HG02759 (cell line): ENCODE measurements at regions not wholly inside any gene's neighbourhood (a gene's known extent, or its start where the extent isn't known, plus 50 kb on each side); places are given as distances from the start of the nearest gene placed in this dataset.
"Not testable (repeated sequence)": the region's sequence is repeated elsewhere in the genome, so short reads cannot be mapped to it uniquely, and the experiment has no call there.

Experiments
- ATAC-seq: cut with Tn5 transposase; IDR thresholded peaks from one replicate; pipeline ENCODE4 v1.9.1; 2021; ENCODE audit warnings: mild to moderate bottlenecking, moderate library complexity; ENCODE audit not compliant: unreplicated experiment

- no peak for ATAC-seq
These were observed 1432.8 kb downstream of the CDH11 start for GRCh38 chr16:63689068-63689467.

GRCh38 chr16:63684149-63685101 lies 1437.4 kb downstream of the CDH11 start:
- ATAC-seq, result no peak

DNA sequence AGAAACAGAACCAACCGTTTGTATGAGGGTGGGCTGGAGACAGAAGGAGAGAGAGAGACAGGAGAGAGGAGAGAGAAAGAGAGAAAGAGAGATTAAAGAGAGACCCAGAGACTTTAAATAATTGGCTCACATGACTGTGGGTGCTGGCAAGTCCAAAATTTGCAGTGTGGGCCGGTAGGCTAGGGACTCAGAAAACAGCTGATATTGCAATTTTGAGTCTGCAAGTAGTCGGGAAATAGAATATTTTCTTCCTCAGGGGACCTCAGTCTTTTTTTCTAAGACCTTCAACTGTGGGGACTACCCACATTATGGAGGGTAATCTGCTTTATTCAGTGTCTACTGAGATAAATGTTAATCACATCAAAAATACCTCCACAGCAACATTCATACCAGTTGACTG lies 1439.0 kb downstream of the CDH11 start:
- ATAC-seq, result no peak

GRCh38 chr16:63672493-63672892 lies 1449.4 kb downstream of the CDH11 start:
- ATAC-seq, result no peak

- ATAC-seq, result no peak
These were observed 1458.7 kb downstream of the CDH11 start for GRCh38 chr16:63663155-63663554.

GRCh38 chr16:63655846-63656245 lies 1466.0 kb downstream of the CDH11 start:
- no peak for ATAC-seq

- ATAC-seq, result no peak
These were observed 1468.6 kb downstream of the CDH11 start for GRCh38 chr16:63653044-63653839.

DNA sequence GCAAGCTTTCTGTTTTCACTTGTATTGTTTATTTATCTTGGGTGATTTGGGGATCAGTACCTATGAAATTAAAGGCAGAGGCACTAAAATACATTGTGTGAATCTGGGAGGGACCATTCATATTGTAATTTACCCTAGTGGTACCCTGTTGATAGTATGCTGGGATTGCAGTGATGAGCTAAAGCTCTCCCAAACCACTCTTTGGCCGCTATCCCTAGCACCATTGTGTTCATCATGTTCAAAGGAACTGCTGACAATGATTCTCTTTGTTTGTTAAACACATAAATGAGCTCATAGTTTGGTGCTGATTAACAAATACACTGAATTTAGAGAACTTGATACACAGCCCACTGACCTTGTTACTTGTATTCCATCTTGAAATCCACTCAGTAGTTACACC lies 1469.8 kb downstream of the CDH11 start:
- ATAC-seq, result no peak

- ATAC-seq, result no peak
These were observed 1471.3 kb downstream of the CDH11 start for GRCh38 chr16:63650550-63650949.

GRCh38 chr16:63633706-63634445 lies 1488.0 kb downstream of the CDH11 start:
- not testable (repeated sequence) for ATAC-seq

- no peak for ATAC-seq
These were observed 1492.6 kb downstream of the CDH11 start for GRCh38 chr16:63629272-63629671.

DNA sequence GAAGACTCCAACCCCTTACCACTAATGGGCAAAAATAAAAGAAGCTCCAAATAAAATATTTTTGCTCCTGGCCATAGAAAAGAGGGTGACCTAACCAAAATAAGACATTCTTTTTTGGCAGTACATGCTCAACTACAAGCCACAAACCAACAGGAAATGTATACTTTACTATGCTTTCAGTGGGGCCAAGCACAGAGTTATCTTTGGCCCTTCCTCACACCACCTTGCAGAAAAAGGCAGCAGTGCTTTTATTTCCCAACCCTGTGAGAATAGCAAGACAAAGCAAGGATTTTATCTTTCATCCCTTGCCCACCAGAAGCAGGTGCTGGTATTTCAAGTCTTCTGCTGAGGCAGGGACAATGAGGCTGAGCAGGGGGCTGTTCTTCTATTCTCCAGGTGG lies 1493.1 kb downstream of the CDH11 start:
- no peak for ATAC-seq

- ATAC-seq, result no peak
These were observed 1496.7 kb downstream of the CDH11 start for GRCh38 chr16:63625126-63625525.

DNA sequence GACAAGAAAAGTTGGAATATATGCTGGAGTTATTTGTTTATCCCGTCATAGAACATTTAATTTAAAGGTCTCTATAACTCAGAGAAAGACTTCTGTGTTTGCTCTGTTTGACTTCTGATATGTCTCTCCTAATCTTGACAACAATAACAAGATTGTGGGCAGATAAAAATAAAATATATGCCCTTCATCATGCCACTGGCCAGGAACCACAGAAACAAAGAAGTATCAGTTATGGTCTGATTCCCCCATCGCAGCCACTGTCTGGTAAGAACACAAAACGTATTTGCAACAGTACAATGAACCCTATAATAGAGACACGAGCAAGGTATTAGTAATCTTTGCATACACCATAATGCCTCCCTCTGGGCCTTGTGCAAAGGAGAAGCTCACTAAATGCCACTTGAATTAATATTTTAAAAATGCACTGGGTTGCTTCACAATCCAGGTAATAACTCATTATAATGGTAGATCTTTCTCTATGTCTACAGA lies 1498.3 kb downstream of the CDH11 start:
- no peak for ATAC-seq

DNA sequence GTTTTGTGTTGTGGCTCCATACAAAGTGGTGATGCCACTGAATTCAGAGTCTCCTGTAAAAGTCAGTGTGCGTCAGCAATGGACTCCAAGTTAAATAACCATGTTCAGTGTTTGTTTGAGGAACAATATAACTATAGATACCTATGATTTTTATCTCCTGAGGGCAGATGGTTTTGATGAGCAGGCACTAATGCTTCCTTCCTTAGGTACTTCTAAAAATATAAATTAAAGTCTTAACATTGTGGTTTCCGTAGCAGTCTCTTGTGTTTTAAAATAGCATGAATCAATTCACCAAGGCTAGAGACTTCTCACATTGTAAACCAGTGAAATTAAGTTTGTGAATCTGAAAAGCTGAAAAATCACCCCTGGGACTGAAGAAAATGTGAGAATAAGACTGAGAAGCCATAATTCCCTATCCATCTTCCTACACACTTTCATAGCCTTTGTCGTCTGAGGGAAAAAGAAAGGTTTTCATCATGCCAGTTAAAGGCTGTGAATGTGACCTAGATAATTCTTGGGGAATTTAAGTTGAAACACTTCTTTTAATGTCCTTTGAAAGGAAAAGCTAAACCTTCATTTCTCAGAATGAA lies 1502.9 kb downstream of the CDH11 start:
- ATAC-seq, result no peak

DNA sequence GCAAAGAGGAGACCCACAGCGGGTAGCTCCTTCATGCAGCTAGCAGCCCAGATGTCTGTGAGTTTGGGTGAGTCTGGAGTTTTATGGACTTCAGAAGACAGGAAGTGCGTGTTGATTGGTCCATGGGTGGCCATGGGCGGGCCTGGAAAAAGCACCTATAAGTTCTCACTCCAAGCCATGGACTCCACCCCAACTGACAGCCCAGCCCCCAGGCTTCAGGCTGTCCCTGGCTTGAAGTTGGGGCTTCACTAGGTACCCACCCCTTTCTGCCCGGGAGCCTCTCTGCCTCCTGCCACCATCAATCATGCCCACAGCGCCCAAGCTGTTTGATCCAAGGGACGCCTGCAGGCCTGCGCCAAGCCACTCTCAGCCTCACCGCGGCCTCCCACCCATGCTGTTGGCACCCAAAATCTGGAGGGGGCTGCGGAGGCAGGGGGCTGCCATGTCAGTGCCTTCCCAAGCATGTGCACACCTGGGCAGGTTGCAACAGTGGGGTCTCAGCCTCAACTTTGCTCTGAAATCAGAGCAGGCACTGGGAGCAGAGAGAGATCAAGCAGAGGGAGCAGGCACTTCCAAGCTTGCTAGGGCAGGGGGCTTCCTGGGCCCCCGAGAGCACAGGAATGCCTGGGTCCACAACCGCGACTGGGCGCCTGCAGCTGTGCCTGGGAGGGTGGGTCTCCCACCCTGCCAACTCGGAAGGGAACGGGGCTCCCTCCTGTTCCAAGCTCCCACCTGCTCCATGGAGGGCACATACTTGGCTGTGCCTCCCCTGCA lies 1503.7 kb downstream of the CDH11 start:
- no peak for ATAC-seq

DNA sequence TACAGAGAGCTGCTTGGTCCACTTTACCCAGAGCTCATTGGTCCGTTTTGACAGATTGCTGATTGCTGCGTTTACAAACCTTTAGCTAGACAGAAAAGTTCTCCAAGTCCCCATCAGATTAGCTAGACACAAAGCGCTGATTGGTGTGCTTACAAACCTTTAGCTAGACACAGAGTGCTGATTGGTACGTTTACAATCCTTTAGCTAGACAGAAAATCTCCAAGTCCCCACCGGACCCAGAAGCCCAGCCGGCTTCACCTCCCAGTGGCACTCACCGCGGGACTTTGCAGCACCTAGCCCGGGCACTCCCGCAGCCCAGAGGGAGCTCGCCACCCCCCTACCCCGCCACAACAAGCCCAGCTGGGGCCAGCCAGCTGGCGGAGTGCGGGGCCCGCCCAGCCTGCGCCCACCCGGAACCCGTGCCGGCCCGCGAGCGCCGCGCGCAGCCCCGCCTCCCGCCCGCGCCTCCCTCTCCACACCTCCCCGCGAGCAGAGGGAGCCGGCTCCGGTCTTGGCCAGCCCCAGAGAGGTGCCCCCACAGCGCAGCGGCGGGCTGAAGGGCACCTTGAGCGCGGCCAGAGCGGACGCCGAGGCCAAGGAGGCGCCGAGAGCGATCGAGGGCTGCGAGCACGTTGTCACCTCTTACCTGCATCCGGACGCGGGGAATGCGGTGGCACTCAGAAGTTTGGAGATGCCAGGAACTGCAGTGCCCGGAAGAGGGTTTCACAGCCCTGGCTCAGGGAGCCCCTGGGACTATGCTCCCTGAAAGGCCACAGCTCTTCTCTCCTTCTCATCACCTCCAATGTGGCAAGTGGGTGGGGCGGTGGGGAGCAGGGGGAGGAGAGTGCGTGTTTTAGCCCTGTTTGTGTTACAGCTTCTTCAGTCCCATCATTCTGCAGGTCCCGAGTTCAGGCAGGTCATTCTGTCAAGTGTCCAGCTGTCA lies 1504.5 kb downstream of the CDH11 start:
- ATAC-seq, result no peak

DNA sequence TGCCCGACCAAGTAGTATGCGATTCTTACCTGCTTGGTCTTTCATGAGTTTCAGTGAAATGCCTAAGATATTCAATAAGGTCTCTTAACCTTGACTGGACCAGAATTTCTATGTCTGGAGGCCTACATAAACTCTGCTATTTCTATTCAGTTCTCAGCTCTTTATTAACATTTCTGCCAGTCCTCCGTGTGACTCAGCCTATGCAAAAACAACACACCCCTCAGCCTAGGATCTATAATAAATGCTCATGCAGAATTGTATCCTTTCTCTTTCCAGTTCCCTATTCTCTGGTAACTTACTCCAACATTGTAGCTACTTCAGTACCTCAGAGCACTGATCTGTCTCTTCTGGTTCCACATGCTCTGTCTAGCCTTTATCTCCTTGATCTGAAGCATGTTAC lies 1507.4 kb downstream of the CDH11 start:
- ATAC-seq, result no peak

- no peak for ATAC-seq
These were observed 1508.2 kb downstream of the CDH11 start for GRCh38 chr16:63613701-63614100.
